HG03354 (cell line): ENCODE measurements at regions not wholly inside any gene's neighbourhood (a gene's known extent, or its start where the extent isn't known, plus 50 kb on each side); places are given as distances from the start of the nearest gene placed in this dataset.

Source experiments
- ATAC-seq: cut with Tn5 transposase; IDR thresholded peaks from one replicate; pipeline ENCODE4 v1.9.1; 2021; ENCODE audit warnings: mild to moderate bottlenecking; ENCODE audit not compliant: unreplicated experiment, poor library complexity, severe bottlenecking

GRCh38 chr6:17047889-17048288 lies 54.0 kb upstream of the STMND1 start:
- ATAC-seq, result no peak

GRCh38 chr6:17045581-17046322 lies 56.1 kb upstream of the STMND1 start:
- no peak for ATAC-seq

- no peak for ATAC-seq
Observed at GRCh38 chr6:17043148-17043522, 58.7 kb upstream of the STMND1 start.

GRCh38 chr6:17042422-17043147 lies 59.3 kb upstream of the STMND1 start:
- no peak for ATAC-seq

- no peak for ATAC-seq
Observed at GRCh38 chr6:17039266-17039665, 62.6 kb upstream of the STMND1 start.

GRCh38 chr6:17038316-17038715 lies 63.5 kb upstream of the STMND1 start:
- no peak for ATAC-seq

- no peak for ATAC-seq
Observed at GRCh38 chr6:17036065-17036393, 65.8 kb upstream of the STMND1 start.

GRCh38 chr6:17035257-17036064 lies 66.4 kb upstream of the STMND1 start:
- no peak for ATAC-seq

GRCh38 chr6:17033746-17034145 lies 68.1 kb upstream of the STMND1 start:
- ATAC-seq, result no peak

GRCh38 chr6:17032988-17033634 lies 68.7 kb upstream of the STMND1 start:
- no peak for ATAC-seq

- no peak for ATAC-seq
Observed at GRCh38 chr6:17032590-17032987, 69.3 kb upstream of the STMND1 start.

- no peak for ATAC-seq
Observed at GRCh38 chr6:17031961-17032360, 69.9 kb upstream of the STMND1 start.

GRCh38 chr6:17027441-17027840 lies 74.4 kb upstream of the STMND1 start:
- no peak for ATAC-seq

GRCh38 chr6:17022604-17023003 lies 79.2 kb upstream of the STMND1 start:
- ATAC-seq, result peak; percentile 59

- ATAC-seq, result no peak
Observed at GRCh38 chr6:17021539-17021889, 80.3 kb upstream of the STMND1 start.

GRCh38 chr6:17020889-17021538 lies 80.8 kb upstream of the STMND1 start:
- ATAC-seq, result no peak

GRCh38 chr6:17018425-17018824 lies 83.4 kb upstream of the STMND1 start:
- ATAC-seq, result no peak

GRCh38 chr6:17017416-17017815 lies 84.4 kb upstream of the STMND1 start:
- no peak for ATAC-seq

GRCh38 chr6:17015551-17016381 lies 86.1 kb upstream of the STMND1 start:
- peak; percentile 34 for ATAC-seq
